B cell (primary cell): ENCODE measurements at regions not wholly inside any gene's neighbourhood (a gene's known extent, or its start where the extent isn't known, plus 50 kb on each side); places are given as distances from the start of the nearest gene placed in this dataset.
A peak's percentile ranks its signal among the peaks of the same experiment; 100 is the strongest.

Experiments used
- ATAC-seq: fragments of 200-7000 bp; cut with Tn5 transposase; one replicate; pipeline ENCODE4 v1.10.0; 2021; ENCODE audit warnings: low read depth, mild to moderate bottlenecking, moderate number of reproducible peaks, moderate library complexity
- CTCF ChIA-PET: fragments of 350-600 bp; sonication (Branson Sonifier 250); formaldehyde crosslinking; loops from one replicate; lab custom pipeline; 2021; ENCODE audit warnings: antibody characterized with exemption, inconsistent platforms; lab: Charles Lee
- POLR2A ChIA-PET: fragments of 350-600 bp; sonication (Branson Sonifier 250); formaldehyde crosslinking; loops from one replicate; lab custom pipeline; 2021; ENCODE audit warnings: antibody characterized with exemption; lab: Charles Lee
- DNase-seq: peaks from one replicate; pipeline ENCODE4 v3.0.0; 2013
- H2AFZ ChIP-seq: 2 replicates; pipeline ENCODE4 v1.6.1; 2012; ENCODE audit warnings: mild to moderate bottlenecking, low read depth, low read length; ENCODE audit not compliant: insufficient read depth, poor library complexity, severe bottlenecking
- H3K27ac ChIP-seq, 2 donors: 1 replicate in 1 of 2; 2 replicates in 1 of 2; pipeline ENCODE4 v1.5.1; 2012 to 2013; ENCODE audit warnings: low read length in 2 of 2, mild to moderate bottlenecking in 2 of 2, moderate library complexity in 1 of 2
- H3K27me3 ChIP-seq, 4 experiments: fragments of 200-600 bp in 1 of 4; sonication (generic) in 1 of 4; replicated peaks in 1 of 4; 1 replicate in 2 of 4; 2 replicates in 2 of 4; pipeline versions ENCODE4 v1.6.1 to v1.7.0; 2013 to 2016; ENCODE audit warnings: low read length in 3 of 4, mild to moderate bottlenecking in 2 of 4, mixed read lengths in 1 of 4, moderate library complexity in 1 of 4; ENCODE audit not compliant: insufficient read depth in 4 of 4, control insufficient read depth in 3 of 4; ENCODE audit errors: control extremely low read depth in 1 of 4
- H3K36me3 ChIP-seq, 2 experiments: replicated peaks in 1 of 2; 1 replicate in 1 of 2; 2 replicates in 1 of 2; pipeline versions ENCODE4 v1.6.1 to v1.7.1; 2013; ENCODE audit warnings: low read length in 1 of 2; ENCODE audit not compliant: insufficient read depth in 2 of 2, control insufficient read depth in 1 of 2; ENCODE audit errors: control extremely low read depth in 1 of 2, extremely low read depth in 1 of 2
- H3K4me1 ChIP-seq, 2 donors: fragments of 200-600 bp in 1 of 2; sonication (generic) in 1 of 2; 1 replicate in 1 of 2; 2 replicates in 1 of 2; pipeline versions ENCODE4 v1.5.1 to v1.6.1; 2013 to 2017; ENCODE audit warnings: low read length in 2 of 2; ENCODE audit not compliant: control insufficient read depth in 2 of 2, insufficient read depth in 2 of 2
- H3K4me2 ChIP-seq: replicated peaks from 2 replicates; pipeline ENCODE3; 2012; ENCODE audit warnings: mild to moderate bottlenecking, low read depth, low read length; ENCODE audit not compliant: poor library complexity, severe bottlenecking
- H3K4me3 ChIP-seq, 5 experiments: fragments of 200-600 bp in 1 of 5; sonication (generic) in 1 of 5; 1 replicate in 3 of 5; 2 replicates in 2 of 5; pipeline versions ENCODE4 v1.5.1 to v1.7.0; 2011 to 2016; ENCODE audit warnings: low read length in 4 of 5, mild to moderate bottlenecking in 4 of 5, low read depth in 2 of 5, control low read depth in 1 of 5, moderate library complexity in 1 of 5; ENCODE audit not compliant: insufficient read depth in 1 of 5; ENCODE audit errors: control extremely low read depth in 1 of 5, extremely low read depth in 1 of 5
- H3K79me2 ChIP-seq: fragments of 200-600 bp; sonication (generic); one replicate; pipeline ENCODE4 v1.6.0; 2016; ENCODE audit warnings: low read length; ENCODE audit not compliant: control insufficient read depth, insufficient read depth
- H3K9ac ChIP-seq: fragments of 200-600 bp; sonication (generic); 2 replicates; pipeline ENCODE4 v1.6.1; 2017; ENCODE audit warnings: mild to moderate bottlenecking, low read length, moderate library complexity
- H3K9me3 ChIP-seq, 3 donors: one replicate each; pipeline versions ENCODE4 v1.6.1 to v1.7.1; 2013; ENCODE audit warnings: low read length in 2 of 3; ENCODE audit not compliant: control insufficient read depth in 2 of 3, insufficient read depth in 1 of 3; ENCODE audit errors: control extremely low read depth in 1 of 3
- H4K20me1 ChIP-seq: 2 replicates; pipeline ENCODE4 v1.6.0; 2012; ENCODE audit warnings: mild to moderate bottlenecking, low read length; ENCODE audit not compliant: insufficient read depth, control insufficient read depth, poor library complexity, severe bottlenecking
- H3K27ac Mint-ChIP-seq: one replicate; pipeline ENCODE4 v1.8.0; 2021; ENCODE audit warnings: mixed read lengths
- H3K27me3 Mint-ChIP-seq: one replicate; pipeline ENCODE4 v1.8.0; 2021; ENCODE audit warnings: mixed read lengths
- H3K4me1 Mint-ChIP-seq: one replicate; pipeline ENCODE4 v1.8.0; 2021; ENCODE audit warnings: mixed read lengths
- H3K4me3 Mint-ChIP-seq: one replicate; pipeline ENCODE4 v1.8.0; 2021; ENCODE audit warnings: mixed read lengths
- H3K9me3 Mint-ChIP-seq: one replicate; pipeline ENCODE4 v1.8.0; 2022; ENCODE audit warnings: mixed read lengths; ENCODE audit not compliant: insufficient read depth
- CTCF ChIP-seq: fragments of 200-600 bp; IDR thresholded peaks from one replicate; pipeline ENCODE4 v1.8.0; 2022; ENCODE audit warnings: antibody characterized with exemption, mild to moderate bottlenecking
- EZH2 ChIP-seq: IDR thresholded peaks from 2 replicates; pipeline ENCODE4 v1.6.1; 2012; ENCODE audit warnings: borderline replicate concordance, low read depth, mild to moderate bottlenecking, moderate library complexity, low read length; ENCODE audit not compliant: insufficient read depth, poor library complexity, severe bottlenecking
- WGBS: methylation state at CpG from one replicate; pipeline ENCODE4 v1.1.5; 2013; ENCODE audit warnings: missing lambda C conversion rate; ENCODE audit not compliant: insufficient coverage; 5-methylcytosine and 5-hydroxymethylcytosine counted together
- intact Hi-C: fragments of 100-400 bp; cut with micrococcal nuclease; formaldehyde crosslinking; loops from one replicate; pipeline ENCODE4 v1.10.0; 2022

- peak overlapping the region; percentile 96 for H3K27ac Mint-ChIP-seq
- H3K9me3 ChIP-seq = no peaks in the 10 kb centered on the region
- peak overlapping the region; percentile 84 for H3K4me3 Mint-ChIP-seq
- ATAC-seq (peak; percentile 32), DNase-seq (peak; percentile 35)
- no peaks in the 10 kb centered on the region for H4K20me1 ChIP-seq
- no CpG with 5 or more reads among the region's 2 CpGs for WGBS
- H2AFZ ChIP-seq = peak overlapping the region; percentile 53
- H3K4me3 ChIP-seq = peak overlapping the region in 1 of 5 experiments; percentile 25
- TF ChIP-seq CTCF (no peak), EZH2 (no peak)
- intact Hi-C loops = loop anchor here (1.0 to 5.0 kb wide), 4 partner anchors 71 to 421 kb away; partner anchors contain the start of gene MSN
- H3K27ac ChIP-seq = peak overlapping the region; percentile 90 to 93
- no peaks in the 10 kb centered on the region for H3K27me3 Mint-ChIP-seq
- peaks cover 49% of the 10 kb centered on the region for H3K4me1 Mint-ChIP-seq
- ChIA-PET POLR2A (interaction anchor here (0.6 to 1.3 kb wide), 5 partner anchors 71 to 419 kb away, joined by 4 to 6 read pairs (median 5); partner anchors contain the start of gene MSN), CTCF (interaction anchor here (0.7 to 3.6 kb wide), 13 partner anchors 14 to 427 kb away, joined by 3 to 23 read pairs (median 4); partner anchors contain the start of gene MSN)
- H3K36me3 ChIP-seq = no peaks in the 10 kb centered on the region
- H3K9ac ChIP-seq = peak overlapping the region; percentile 32
- H3K4me1 ChIP-seq = peaks cover 51 to 54% of the 10 kb centered on the region in 2 donors
- H3K27me3 ChIP-seq = no peaks in the 10 kb centered on the region
- peak overlapping the region; percentile 53 for H3K4me2 ChIP-seq
- H3K9me3 Mint-ChIP-seq = no peaks in the 10 kb centered on the region
- H3K79me2 ChIP-seq = peaks cover 13% of the 10 kb centered on the region
Observed at GRCh38 chrX:65596270-65597034, 61.9 kb upstream of the LAS1L start.
